A673 (cell line): ENCODE measurements at regions not wholly inside any gene's neighbourhood (a gene's known extent, or its start where the extent isn't known, plus 50 kb on each side); places are given as distances from the start of the nearest gene placed in this dataset.

Experiments used
- BruUV-seq: library from RNA; stranded (reverse); fragments of 400-500 nt; replicated peaks from 2 replicates; lab custom pipeline; 2021; lab: Mats Ljungman, UMichigan
- CTCF ChIA-PET: fragments of 300-600 bp; sonication (Branson Sonifier 250); formaldehyde crosslinking; loops from one replicate; lab custom pipeline; 2022; ENCODE audit warnings: antibody characterized with exemption; lab: Charles Lee
- POLR2A ChIA-PET: fragments of 300-600 bp; sonication (Branson Sonifier 250); formaldehyde crosslinking; loops from one replicate; lab custom pipeline; 2022; ENCODE audit warnings: antibody characterized with exemption; ENCODE audit not compliant: low non-redundant PET; lab: Charles Lee
- DNase-seq: peaks from one replicate; pipeline ENCODE4 v3.0.0-alpha.2; 2015; ENCODE audit warnings: low spot score
- H3K27ac ChIP-seq: fragments of 200-600 bp; sonication (generic); 2 replicates; pipeline ENCODE4 v1.5.1; 2016; ENCODE audit warnings: mixed run types, low read depth, mild to moderate bottlenecking, mixed read lengths, antibody characterized with exemption, low read length; ENCODE audit not compliant: poor library complexity, severe bottlenecking
- H3K27me3 ChIP-seq: fragments of 200-600 bp; sonication (generic); replicated peaks from 2 replicates; pipeline ENCODE4 v1.6.1; 2017; ENCODE audit warnings: mixed run types, low read depth, mild to moderate bottlenecking, mixed read lengths, antibody characterized with exemption, low read length; ENCODE audit not compliant: insufficient read depth, poor library complexity
- H3K36me3 ChIP-seq: fragments of 200-600 bp; sonication (generic); 2 replicates; pipeline ENCODE4 v1.6.1; 2016; ENCODE audit warnings: mixed run types, mild to moderate bottlenecking, mixed read lengths, antibody characterized with exemption, low read length; ENCODE audit not compliant: insufficient read depth, poor library complexity, severe bottlenecking
- H3K4me1 ChIP-seq: fragments of 200-600 bp; sonication (generic); 2 replicates; pipeline ENCODE4 v1.6.1; 2017; ENCODE audit warnings: mixed run types, mild to moderate bottlenecking, mixed read lengths, antibody characterized with exemption, low read length; ENCODE audit not compliant: insufficient read depth, poor library complexity, severe bottlenecking
- H3K4me3 ChIP-seq: fragments of 200-600 bp; sonication (generic); 2 replicates; pipeline ENCODE4 v1.5.1; 2016; ENCODE audit warnings: low read depth, mixed run types, mild to moderate bottlenecking, mixed read lengths, low read length; ENCODE audit not compliant: poor library complexity, severe bottlenecking
- H3K9me3 ChIP-seq: fragments of 200-600 bp; sonication (generic); 2 replicates; pipeline ENCODE4 v1.6.1; 2016; ENCODE audit warnings: mixed run types, low read depth, mild to moderate bottlenecking, mixed read lengths, antibody characterized with exemption, low read length; ENCODE audit not compliant: poor library complexity, severe bottlenecking
- CTCF ChIP-seq: fragments of 300-800, 200-600 bp; sonication (generic); conservative IDR thresholded peaks from 2 replicates; pipeline ENCODE4 v1.5.1; 2017; ENCODE audit warnings: low read depth, mild to moderate bottlenecking, antibody characterized with exemption, low read length, moderate library complexity, mixed read lengths
- EZH2 ChIP-seq: fragments of 200-600 bp; sonication (generic); IDR thresholded peaks from 2 replicates; pipeline ENCODE4 v1.6.1; 2017; ENCODE audit warnings: borderline replicate concordance, low read depth, mild to moderate bottlenecking, mixed read lengths, antibody characterized with exemption, low read length; ENCODE audit not compliant: poor library complexity, severe bottlenecking
- intact Hi-C: fragments of 100-400 bp; cut with micrococcal nuclease; formaldehyde crosslinking; loops from one replicate; pipeline ENCODE4 v1.10.0; 2022; ENCODE audit not compliant: unreplicated experiment

- intact Hi-C loops: no loop called here
- Histone ChIP-seq H3K4me3 (no peak overlapping the region), H3K27me3 (no peaks in the 10 kb centered on the region), H3K9me3 (no peaks in the 10 kb centered on the region), H3K4me1 (peaks cover 36% of the 10 kb centered on the region), H3K27ac (no peak overlapping the region), H3K36me3 (no peaks in the 10 kb centered on the region)
- peak; percentile 71 for DNase-seq
- BruUV-seq: no TSS peak
- TF ChIP-seq CTCF: no peak
- no peak for TF ChIP-seq EZH2
- ChIA-PET CTCF (no interaction called here), POLR2A (no interaction called here)
Measured at GRCh38 chr2:64263315-64263714, 119.1 kb upstream of the PELI1 start.

GRCh38 chr2:64267699-64268098 is 123.5 kb upstream of the PELI1 start:
- H3K9me3 ChIP-seq: peaks cover 5% of the 10 kb centered on the region
- no peak overlapping the region for H3K4me3 ChIP-seq
- H3K4me1 ChIP-seq: peaks cover 24% of the 10 kb centered on the region
- intact Hi-C loops: no loop called here
- H3K27ac ChIP-seq: no peak overlapping the region
- POLR2A ChIA-PET: no interaction called here
- DNase-seq: no peak
- no peak for TF ChIP-seq CTCF
- no peak for TF ChIP-seq EZH2
- H3K36me3 ChIP-seq: no peaks in the 10 kb centered on the region
- BruUV-seq: no TSS peak
- CTCF ChIA-PET: no interaction called here
- no peaks in the 10 kb centered on the region for H3K27me3 ChIP-seq

- ChIA-PET POLR2A (no interaction called here), CTCF (no interaction called here)
- H3K4me3 ChIP-seq: no peak overlapping the region
Measured at GRCh38 chr2:64268330-64269048, 124.3 kb upstream of the PELI1 start.

More at GRCh38 chr2:64268330-64269048, 124.3 kb upstream of the PELI1 start:
- BruUV-seq: no TSS peak
- no peak for DNase-seq
- peaks cover 5% of the 10 kb centered on the region for H3K9me3 ChIP-seq
- H3K27ac ChIP-seq: no peak overlapping the region
- intact Hi-C loops: no loop called here
- peaks cover 23% of the 10 kb centered on the region for H3K4me1 ChIP-seq
- no peaks in the 10 kb centered on the region for H3K27me3 ChIP-seq
- TF ChIP-seq CTCF: no peak
- TF ChIP-seq EZH2: no peak
- H3K36me3 ChIP-seq: no peaks in the 10 kb centered on the region
